Fibroblast of mammary gland (primary cell): ENCODE measurements at regions not wholly inside any gene's neighbourhood (a gene's known extent, or its start where the extent isn't known, plus 50 kb on each side); places are given as distances from the start of the nearest gene placed in this dataset.

ENCODE experiments used
- DNase-seq: peaks from one replicate; pipeline ENCODE4 v3.0.0-alpha.2; 2010; ENCODE audit warnings: low read depth
- H3K4me3 ChIP-seq: 2 replicates; pipeline ENCODE4 v1.5.1; 2011; ENCODE audit warnings: low read depth, mild to moderate bottlenecking, low read length, moderate library complexity; ENCODE audit not compliant: control insufficient read depth
- CTCF ChIP-seq: conservative IDR thresholded peaks from 2 replicates; pipeline ENCODE4 v1.5.1; 2011; ENCODE audit warnings: low read depth, low read length, inconsistent platforms; ENCODE audit not compliant: control insufficient read depth, insufficient read depth

GRCh38 chr15:53384417-53384816 is 375.0 kb downstream of the WDR72 start:
- TF ChIP-seq CTCF, result no peak
- no peak overlapping the region for H3K4me3 ChIP-seq
- DNase-seq, result no peak

- no peak for DNase-seq
- no peak for TF ChIP-seq CTCF
- H3K4me3 ChIP-seq, result no peak overlapping the region
Measured at GRCh38 chr15:53378096-53378800, 381.2 kb downstream of the WDR72 start.

- no peak for DNase-seq
- no peak for TF ChIP-seq CTCF
- no peak overlapping the region for H3K4me3 ChIP-seq
Measured at GRCh38 chr15:53367740-53368139, 391.7 kb downstream of the WDR72 start.

- no peak for TF ChIP-seq CTCF
- no peak overlapping the region for H3K4me3 ChIP-seq
- DNase-seq, result no peak
Measured at GRCh38 chr15:53360881-53361280, 398.6 kb downstream of the WDR72 start.

GRCh38 chr15:53359038-53359437 is 400.4 kb downstream of the WDR72 start:
- H3K4me3 ChIP-seq, result no peak overlapping the region
- no peak for DNase-seq
- no peak for TF ChIP-seq CTCF

- H3K4me3 ChIP-seq, result no peak overlapping the region
- TF ChIP-seq CTCF, result no peak
- no peak for DNase-seq
Measured at GRCh38 chr15:53354874-53355273, 404.6 kb downstream of the WDR72 start.

- no peak for TF ChIP-seq CTCF
- no peak for DNase-seq
- no peak overlapping the region for H3K4me3 ChIP-seq
Measured at GRCh38 chr15:53351373-53351772, 408.1 kb downstream of the WDR72 start.
